ENCODE measurements at regions not wholly inside any gene's neighbourhood (a gene's known extent, or its start where the extent isn't known, plus 50 kb on each side); places are given as distances from the start of the nearest gene placed in this dataset.
"Not testable (repeated sequence)": the region's sequence is repeated elsewhere in the genome, so short reads cannot be mapped to it uniquely, and the experiment has no call there.

- no peak for DNase-seq (ENCODE audit: low spot score in 2 of 2)
- H3K36me3 Mint-ChIP-seq (ENCODE audit: insufficient read depth), result peaks cover 2% of the 10 kb centered on the region
- H3K4me1 Mint-ChIP-seq, result no peaks in the 10 kb centered on the region
- ATAC-seq (replicated peaks; ENCODE audit: extremely low read depth, poor library complexity, severe bottlenecking), result no peak
- no peak overlapping the region for H3K4me3 Mint-ChIP-seq
- H3K27ac Mint-ChIP-seq (ENCODE audit: low read depth), result no peak overlapping the region
- no peaks in the 10 kb centered on the region for H3K27me3 Mint-ChIP-seq
- H3K9me3 Mint-ChIP-seq, result peaks cover 28% of the 10 kb centered on the region
These were observed 2236.0 kb upstream of the AGA start for GRCh38 chr4:179678093-179678814.

DNA sequence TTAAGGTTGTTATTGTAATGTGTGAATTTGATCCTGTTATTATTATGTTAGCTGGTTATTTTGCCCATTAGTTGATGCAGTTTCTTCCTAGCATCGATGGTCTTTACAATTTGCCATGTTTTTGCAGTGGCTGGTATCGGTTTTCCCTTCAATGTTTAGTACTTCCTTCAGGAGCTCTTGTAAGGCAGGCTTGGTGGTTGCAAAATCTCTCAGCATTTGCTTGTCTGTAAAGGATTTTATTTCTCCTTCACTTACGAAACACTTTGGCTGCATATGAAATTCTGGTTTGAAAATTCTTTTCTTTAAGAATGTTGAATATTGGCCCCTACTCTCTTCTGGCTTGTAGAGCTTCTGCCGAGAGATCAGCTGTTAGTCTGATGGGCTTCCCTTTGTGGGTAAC is 2241.4 kb upstream of the AGA start:
- not testable (repeated sequence) for DNase-seq (ENCODE audit: low spot score in 2 of 2); ATAC-seq (replicated peaks; ENCODE audit: extremely low read depth, poor library complexity, severe bottlenecking)

DNA sequence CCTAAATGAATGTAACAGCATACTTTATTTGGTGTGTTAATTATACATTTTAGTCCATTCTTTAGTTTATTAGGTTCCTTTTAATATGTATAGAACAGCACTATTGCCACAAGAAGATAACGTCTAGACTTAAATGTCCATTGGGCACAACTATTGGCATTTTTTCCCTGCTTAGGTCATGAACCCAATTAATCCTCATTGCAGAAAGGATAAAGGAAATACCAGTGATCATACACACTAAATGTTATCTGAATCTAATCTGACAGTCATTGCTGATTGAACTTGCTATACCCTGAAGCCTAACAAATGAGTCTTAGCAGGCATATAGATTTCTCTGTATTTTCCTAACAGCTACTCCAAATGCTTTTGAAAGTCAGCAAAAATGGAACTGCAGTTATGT is 2250.0 kb upstream of the AGA start:
- Mint-ChIP-seq H3K4me1 (no peaks in the 10 kb centered on the region), H3K36me3 (ENCODE audit: insufficient read depth) (no peaks in the 10 kb centered on the region), H3K27me3 (no peaks in the 10 kb centered on the region), H3K27ac (ENCODE audit: low read depth) (no peak overlapping the region), H3K4me3 (no peak overlapping the region), H3K9me3 (peaks cover 8% of the 10 kb centered on the region)
- DNase-seq (ENCODE audit: low spot score in 2 of 2) (no peak), ATAC-seq (replicated peaks; ENCODE audit: extremely low read depth, poor library complexity, severe bottlenecking) (no peak)

More for the DNA sequence above, 2241.4 kb upstream of the AGA start:
- H3K27me3 Mint-ChIP-seq; H3K4me3 Mint-ChIP-seq; H3K36me3 Mint-ChIP-seq (ENCODE audit: insufficient read depth); H3K4me1 Mint-ChIP-seq; H3K27ac Mint-ChIP-seq (ENCODE audit: low read depth): not testable (repeated sequence)
- peaks cover 19% of the 10 kb centered on the region for H3K9me3 Mint-ChIP-seq

GRCh38 chr4:179695175-179695574 is 2252.9 kb upstream of the AGA start:
- no peak overlapping the region for H3K4me3 Mint-ChIP-seq
- no peaks in the 10 kb centered on the region for H3K4me1 Mint-ChIP-seq
- H3K36me3 Mint-ChIP-seq (ENCODE audit: insufficient read depth), result no peaks in the 10 kb centered on the region
- no peaks in the 10 kb centered on the region for H3K27me3 Mint-ChIP-seq
- no peak overlapping the region for H3K27ac Mint-ChIP-seq (ENCODE audit: low read depth)
- H3K9me3 Mint-ChIP-seq, result peaks cover 8% of the 10 kb centered on the region
- ATAC-seq (replicated peaks; ENCODE audit: extremely low read depth, poor library complexity, severe bottlenecking), result no peak
- DNase-seq (ENCODE audit: low spot score in 2 of 2), result no peak

DNA sequence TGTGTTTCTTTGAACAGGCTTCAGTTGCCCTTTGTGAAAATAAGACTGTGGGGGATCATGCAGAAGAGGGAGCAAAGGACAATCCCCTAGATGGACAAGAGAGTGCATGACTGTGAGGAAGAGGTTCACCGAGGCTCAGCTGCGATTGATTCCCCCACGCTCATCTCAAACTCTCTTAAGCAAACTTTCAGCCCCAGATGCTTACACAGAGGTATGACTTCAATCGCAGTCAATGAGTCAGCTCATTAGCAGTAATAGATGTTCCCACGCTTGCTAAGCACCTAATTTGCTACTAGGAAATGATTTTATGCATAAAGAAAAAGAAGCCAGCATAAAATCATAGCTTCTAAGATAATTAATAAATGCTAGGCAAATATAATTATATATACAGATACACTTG is 2256.1 kb upstream of the AGA start:
- no peaks in the 10 kb centered on the region for H3K36me3 Mint-ChIP-seq (ENCODE audit: insufficient read depth)
- no peak for DNase-seq (ENCODE audit: low spot score in 2 of 2)
- H3K27ac Mint-ChIP-seq (ENCODE audit: low read depth), result no peak overlapping the region
- no peaks in the 10 kb centered on the region for H3K27me3 Mint-ChIP-seq
- ATAC-seq (replicated peaks; ENCODE audit: extremely low read depth, poor library complexity, severe bottlenecking), result no peak
- H3K4me3 Mint-ChIP-seq, result no peak overlapping the region
- H3K9me3 Mint-ChIP-seq, result peaks cover 10% of the 10 kb centered on the region
- no peaks in the 10 kb centered on the region for H3K4me1 Mint-ChIP-seq

DNA sequence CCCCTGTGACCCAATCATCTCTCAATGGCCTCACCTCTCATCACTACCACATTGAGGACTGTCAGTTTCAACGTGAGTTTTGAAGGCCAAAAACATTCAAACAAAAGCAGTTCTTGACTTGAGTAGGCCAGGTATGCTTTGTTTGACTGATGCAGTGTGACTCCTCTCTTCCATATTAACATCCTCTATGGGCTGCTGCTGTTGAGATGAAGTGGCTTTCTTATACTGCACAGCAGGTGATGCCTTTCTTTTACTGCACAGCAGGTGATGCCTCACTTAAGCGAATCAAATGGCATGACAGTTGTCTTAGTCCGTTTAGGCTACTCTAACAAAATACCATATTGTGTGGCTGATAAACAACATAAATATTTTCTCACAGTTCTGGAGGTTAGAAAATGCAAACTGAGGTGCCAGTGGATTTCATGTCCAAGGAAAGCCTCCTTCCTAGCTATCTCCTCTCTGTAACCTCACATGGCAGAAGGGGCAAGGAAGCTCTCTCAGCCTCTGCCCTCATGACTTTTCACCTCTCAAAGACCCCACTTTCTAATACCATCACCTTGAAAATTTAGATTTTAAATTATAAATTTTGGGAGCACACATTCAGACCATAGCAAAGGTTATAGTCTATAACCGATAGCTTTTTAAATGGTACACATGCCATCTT is 2267.9 kb upstream of the AGA start:
- DNase-seq (ENCODE audit: low spot score in 2 of 2), result no peak
- Mint-ChIP-seq H3K27me3 (no peaks in the 10 kb centered on the region), H3K4me3 (no peak overlapping the region), H3K4me1 (no peaks in the 10 kb centered on the region), H3K9me3 (peaks cover 8% of the 10 kb centered on the region), H3K27ac (ENCODE audit: low read depth) (no peak overlapping the region), H3K36me3 (ENCODE audit: insufficient read depth) (no peaks in the 10 kb centered on the region)
- no peak for ATAC-seq (replicated peaks; ENCODE audit: extremely low read depth, poor library complexity, severe bottlenecking)

GRCh38 chr4:179719766-179720450 is 2277.7 kb upstream of the AGA start:
- no peaks in the 10 kb centered on the region for H3K4me1 Mint-ChIP-seq
- no peaks in the 10 kb centered on the region for H3K36me3 Mint-ChIP-seq (ENCODE audit: insufficient read depth)
- H3K27me3 Mint-ChIP-seq, result no peaks in the 10 kb centered on the region
- H3K4me3 Mint-ChIP-seq, result no peak overlapping the region
- no peak for ATAC-seq (replicated peaks; ENCODE audit: extremely low read depth, poor library complexity, severe bottlenecking)
- no peak for DNase-seq (ENCODE audit: low spot score in 2 of 2)
- peaks cover 25% of the 10 kb centered on the region for H3K9me3 Mint-ChIP-seq
- no peak overlapping the region for H3K27ac Mint-ChIP-seq (ENCODE audit: low read depth)

- not testable (repeated sequence) for H3K36me3 Mint-ChIP-seq (ENCODE audit: insufficient read depth); ATAC-seq (replicated peaks; ENCODE audit: extremely low read depth, poor library complexity, severe bottlenecking); H3K27me3 Mint-ChIP-seq; DNase-seq (ENCODE audit: low spot score in 2 of 2); H3K27ac Mint-ChIP-seq (ENCODE audit: low read depth); H3K4me3 Mint-ChIP-seq; H3K4me1 Mint-ChIP-seq
- H3K9me3 Mint-ChIP-seq, result peaks cover 19% of the 10 kb centered on the region
These were observed 2284.3 kb upstream of the AGA start for GRCh38 chr4:179726491-179726890.

- no peak for ATAC-seq (replicated peaks; ENCODE audit: extremely low read depth, poor library complexity, severe bottlenecking)
- H3K4me1 Mint-ChIP-seq, result no peaks in the 10 kb centered on the region
- no peaks in the 10 kb centered on the region for H3K36me3 Mint-ChIP-seq (ENCODE audit: insufficient read depth)
- peaks cover 17% of the 10 kb centered on the region for H3K9me3 Mint-ChIP-seq
- H3K4me3 Mint-ChIP-seq, result no peak overlapping the region
- no peaks in the 10 kb centered on the region for H3K27me3 Mint-ChIP-seq
- H3K27ac Mint-ChIP-seq (ENCODE audit: low read depth), result no peak overlapping the region
- DNase-seq (ENCODE audit: low spot score in 2 of 2), result no peak
These were observed 2286.1 kb upstream of the AGA start for GRCh38 chr4:179728305-179728704.

DNA sequence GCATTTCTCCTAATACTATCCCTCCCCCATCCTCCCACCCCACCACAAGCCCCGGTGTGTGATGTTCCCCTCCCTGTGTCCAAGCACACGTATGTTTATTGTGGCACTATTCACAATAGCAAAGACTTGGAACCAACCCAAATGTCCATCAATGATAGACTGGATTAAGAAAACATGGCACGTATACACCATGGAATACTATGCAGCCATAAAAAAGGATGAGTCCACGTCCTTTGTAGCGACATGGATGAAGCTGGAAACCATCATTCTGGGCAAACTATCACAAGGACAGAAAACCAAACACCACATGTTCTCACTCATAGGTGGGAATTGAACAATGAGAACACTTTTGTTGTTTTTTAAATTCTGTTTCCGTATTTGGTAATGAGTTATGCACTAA is 2294.6 kb upstream of the AGA start:
- not testable (repeated sequence) for H3K27me3 Mint-ChIP-seq; H3K4me3 Mint-ChIP-seq; ATAC-seq (replicated peaks; ENCODE audit: extremely low read depth, poor library complexity, severe bottlenecking); H3K4me1 Mint-ChIP-seq; H3K27ac Mint-ChIP-seq (ENCODE audit: low read depth); DNase-seq (ENCODE audit: low spot score in 2 of 2); H3K36me3 Mint-ChIP-seq (ENCODE audit: insufficient read depth)
- H3K9me3 Mint-ChIP-seq, result peaks cover 32% of the 10 kb centered on the region

DNA sequence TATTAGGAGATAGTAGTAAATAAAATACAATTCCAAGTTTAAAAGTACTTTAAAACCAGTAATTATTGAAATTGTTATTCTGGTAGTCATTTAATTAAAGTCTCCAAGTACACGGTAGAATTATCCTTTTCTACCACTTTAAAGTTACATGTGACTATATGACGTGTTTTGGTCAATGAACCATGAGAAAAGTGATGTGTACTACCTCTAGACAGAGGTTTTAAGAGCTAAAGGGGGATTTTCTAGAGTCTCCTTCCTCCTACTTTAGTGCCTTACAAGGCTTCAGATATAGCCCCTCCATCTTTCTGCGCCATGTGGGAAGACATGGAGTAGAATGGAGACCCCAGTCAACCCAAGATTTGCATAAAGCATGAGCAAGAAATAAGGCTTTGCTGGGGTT is 2296.6 kb upstream of the AGA start:
- peaks cover 24% of the 10 kb centered on the region for H3K9me3 Mint-ChIP-seq

DNA sequence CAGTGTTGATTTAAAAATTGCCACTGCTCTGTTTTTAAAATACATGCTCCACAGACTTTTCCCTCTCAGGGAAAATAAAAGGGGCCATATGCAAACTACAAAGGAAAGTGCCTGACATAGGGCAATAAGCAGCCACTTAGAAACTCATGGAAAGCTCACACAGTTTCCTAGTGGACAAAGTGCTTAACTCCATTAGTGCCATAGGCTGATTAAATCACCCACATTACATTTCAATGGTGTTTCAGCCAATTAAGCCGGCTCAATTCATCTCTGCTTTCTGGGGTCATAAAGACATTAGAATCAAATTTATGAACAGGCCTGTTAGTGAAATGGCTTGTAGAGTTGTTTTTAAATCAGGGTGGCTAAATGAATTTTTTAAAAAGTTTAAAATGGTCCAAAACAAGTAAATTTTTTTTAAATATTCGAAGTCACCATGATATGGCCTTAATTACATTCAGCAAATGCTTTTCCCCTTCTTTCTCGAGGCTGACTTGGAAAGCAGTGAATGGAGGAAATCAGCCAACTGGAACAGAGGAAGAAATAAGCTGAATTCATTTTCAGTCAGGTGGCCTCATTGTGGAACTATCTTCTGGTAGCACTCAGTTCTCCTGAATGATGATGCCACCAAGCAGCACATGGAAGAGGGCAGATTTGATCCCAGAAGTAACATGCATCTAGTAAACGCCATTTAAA is 2305.1 kb upstream of the AGA start:
- Mint-ChIP-seq H3K27me3 (no peaks in the 10 kb centered on the region), H3K4me3 (no peak overlapping the region), H3K4me1 (no peaks in the 10 kb centered on the region), H3K9me3 (peaks cover 20% of the 10 kb centered on the region), H3K36me3 (ENCODE audit: insufficient read depth) (no peaks in the 10 kb centered on the region), H3K27ac (ENCODE audit: low read depth) (no peak overlapping the region)
- ATAC-seq (replicated peaks; ENCODE audit: extremely low read depth, poor library complexity, severe bottlenecking) (no peak), DNase-seq (ENCODE audit: low spot score in 2 of 2) (no peak)

More for the DNA sequence above, 2296.6 kb upstream of the AGA start:
- H3K4me1 Mint-ChIP-seq, result no peaks in the 10 kb centered on the region
- no peaks in the 10 kb centered on the region for H3K36me3 Mint-ChIP-seq (ENCODE audit: insufficient read depth)
- H3K27me3 Mint-ChIP-seq, result no peaks in the 10 kb centered on the region
- no peak for ATAC-seq (replicated peaks; ENCODE audit: extremely low read depth, poor library complexity, severe bottlenecking)
- H3K4me3 Mint-ChIP-seq, result no peak overlapping the region
- DNase-seq (ENCODE audit: low spot score in 2 of 2), result no peak
- no peak overlapping the region for H3K27ac Mint-ChIP-seq (ENCODE audit: low read depth)

Measured in central memory CD8-positive, alpha-beta T cell (primary cell).